ENCODE measurements at regions not wholly inside any gene's neighbourhood (a gene's known extent, or its start where the extent isn't known, plus 50 kb on each side); places are given as distances from the start of the nearest gene placed in this dataset.

- TF ChIP-seq RAD21 (CRISPR knock-in tag; conservative IDR thresholded peaks at IDR 0.05 in 1 of 2, IDR thresholded peaks at IDR 0.05 in 1 of 2) = no peak
- TF ChIP-seq NFRKB (IDR thresholded peaks at IDR 0.05; ENCODE audit: low read depth) = no peak
- no peak for TF ChIP-seq TSHZ1 (CRISPR knock-in tag; IDR thresholded peaks at IDR 0.05)
- no peak for TF ChIP-seq POLR2A (conservative IDR thresholded peaks at IDR 0.05)
- no peak for TF ChIP-seq USF1 (CRISPR knock-in tag; IDR thresholded peaks at IDR 0.05)
These were observed 196.6 kb upstream of the KCNG1 start for GRCh38 chr20:51219544-51219943.

Measured in K562 (cell line).